ENCODE measurements at regions not wholly inside any gene's neighbourhood (a gene's known extent, or its start where the extent isn't known, plus 50 kb on each side); places are given as distances from the start of the nearest gene placed in this dataset.
"Not testable (repeated sequence)": the region's sequence is repeated elsewhere in the genome, so short reads cannot be mapped to it uniquely, and the experiment has no call there.

DNA sequence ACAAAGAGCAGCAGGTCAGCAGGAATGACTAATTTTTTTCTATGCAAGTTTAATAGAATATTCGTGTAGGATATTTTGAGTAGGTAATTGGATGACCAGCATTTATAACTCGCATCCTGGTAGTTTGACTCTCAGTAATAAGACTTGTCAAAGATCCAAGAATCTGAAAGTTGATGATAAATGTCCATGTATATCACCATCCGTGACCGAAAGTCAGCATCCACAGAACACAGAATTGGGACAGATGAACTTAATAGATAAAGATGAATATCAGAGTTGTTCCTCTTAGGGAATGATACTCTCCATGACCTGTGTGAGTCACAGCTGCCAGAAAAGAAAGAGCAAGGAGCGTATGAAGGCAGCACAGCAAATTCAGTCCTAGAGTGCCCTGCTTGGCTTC is 79.4 kb downstream of the CCDC74A start:
- not testable (repeated sequence) for TF ChIP-seq POLR2A (IDR thresholded peaks at IDR 0.05); POLR2AphosphoS5 (IDR thresholded peaks at IDR 0.05; ENCODE audit: insufficient read depth in 1 of 2, low read depth in 1 of 2)
- TF ChIP-seq, protein P1, sequence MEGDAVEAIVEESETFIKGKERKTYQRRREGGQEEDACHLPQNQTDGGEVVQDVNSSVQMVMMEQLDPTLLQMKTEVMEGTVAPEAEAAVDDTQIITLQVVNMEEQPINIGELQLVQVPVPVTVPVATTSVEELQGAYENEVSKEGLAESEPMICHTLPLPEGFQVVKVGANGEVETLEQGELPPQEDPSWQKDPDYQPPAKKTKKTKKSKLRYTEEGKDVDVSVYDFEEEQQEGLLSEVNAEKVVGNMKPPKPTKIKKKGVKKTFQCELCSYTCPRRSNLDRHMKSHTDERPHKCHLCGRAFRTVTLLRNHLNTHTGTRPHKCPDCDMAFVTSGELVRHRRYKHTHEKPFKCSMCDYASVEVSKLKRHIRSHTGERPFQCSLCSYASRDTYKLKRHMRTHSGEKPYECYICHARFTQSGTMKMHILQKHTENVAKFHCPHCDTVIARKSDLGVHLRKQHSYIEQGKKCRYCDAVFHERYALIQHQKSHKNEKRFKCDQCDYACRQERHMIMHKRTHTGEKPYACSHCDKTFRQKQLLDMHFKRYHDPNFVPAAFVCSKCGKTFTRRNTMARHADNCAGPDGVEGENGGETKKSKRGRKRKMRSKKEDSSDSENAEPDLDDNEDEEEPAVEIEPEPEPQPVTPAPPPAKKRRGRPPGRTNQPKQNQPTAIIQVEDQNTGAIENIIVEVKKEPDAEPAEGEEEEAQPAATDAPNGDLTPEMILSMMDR (IDR thresholded peaks at IDR 0.05), result not testable (repeated sequence)
